Type B pancreatic cell (in vitro differentiated cells): ENCODE measurements at regions not wholly inside any gene's neighbourhood (a gene's known extent, or its start where the extent isn't known, plus 50 kb on each side); places are given as distances from the start of the nearest gene placed in this dataset.
A peak's percentile ranks its signal among the peaks of the same experiment; 100 is the strongest.

Experiments used
- DNase-seq: peaks from one replicate; pipeline ENCODE4 v3.0.0; 2021; ENCODE audit warnings: mixed read lengths; ENCODE audit not compliant: unreplicated experiment; ENCODE audit errors: extremely low spot score
- H3K27ac Mint-ChIP-seq: 2 replicates; pipeline ENCODE4 v1.8.0; 2021; ENCODE audit warnings: mild to moderate bottlenecking, mixed read lengths
- H3K27me3 Mint-ChIP-seq: 2 replicates; pipeline ENCODE4 v1.8.0; 2021; ENCODE audit warnings: mixed read lengths
- H3K36me3 Mint-ChIP-seq: 2 replicates; pipeline ENCODE4 v1.8.0; 2021; ENCODE audit warnings: mixed read lengths
- H3K4me1 Mint-ChIP-seq: one replicate; pipeline ENCODE4 v1.8.0; 2021; ENCODE audit warnings: mixed read lengths; ENCODE audit not compliant: unreplicated experiment
- H3K4me3 Mint-ChIP-seq: 2 replicates; pipeline ENCODE4 v1.8.0; 2021; ENCODE audit warnings: mild to moderate bottlenecking, mixed read lengths
- H3K9me3 Mint-ChIP-seq: 2 replicates; pipeline ENCODE4 v1.8.0; 2021; ENCODE audit warnings: mixed read lengths
- CTCF ChIP-seq: fragments of 200-600 bp; sonication (generic); conservative IDR thresholded peaks from 2 replicates; pipeline ENCODE4 v1.5.0; 2021; ENCODE audit warnings: antibody characterized with exemption, mild to moderate bottlenecking

- Mint-ChIP-seq H3K4me3 (no peak overlapping the region), H3K27me3 (peaks cover 32% of the 10 kb centered on the region), H3K27ac (no peak overlapping the region), H3K36me3 (no peaks in the 10 kb centered on the region), H3K9me3 (no peaks in the 10 kb centered on the region), H3K4me1 (no peaks in the 10 kb centered on the region)
- no peak for TF ChIP-seq CTCF
- DNase-seq: no peak
Observed at GRCh38 chr16:9279291-9280068, 188.0 kb downstream of the HAPSTR1 start.

- Mint-ChIP-seq H3K4me1 (no peaks in the 10 kb centered on the region), H3K27ac (no peak overlapping the region), H3K36me3 (no peaks in the 10 kb centered on the region), H3K4me3 (no peak overlapping the region), H3K27me3 (peaks cover 32% of the 10 kb centered on the region), H3K9me3 (no peaks in the 10 kb centered on the region)
- DNase-seq: no peak
- TF ChIP-seq CTCF: no peak
Observed at GRCh38 chr16:9280069-9280466, 188.6 kb downstream of the HAPSTR1 start.

GRCh38 chr16:9286930-9287329 is 195.5 kb downstream of the HAPSTR1 start:
- DNase-seq: no peak
- Mint-ChIP-seq H3K9me3 (no peaks in the 10 kb centered on the region), H3K4me3 (no peak overlapping the region), H3K4me1 (no peaks in the 10 kb centered on the region), H3K27ac (no peak overlapping the region), H3K27me3 (peaks cover 8% of the 10 kb centered on the region), H3K36me3 (no peaks in the 10 kb centered on the region)
- no peak for TF ChIP-seq CTCF

GRCh38 chr16:9296271-9296590 is 204.8 kb downstream of the HAPSTR1 start:
- DNase-seq: no peak
- no peak overlapping the region for H3K4me3 Mint-ChIP-seq
- H3K36me3 Mint-ChIP-seq: no peaks in the 10 kb centered on the region
- no peak overlapping the region for H3K27ac Mint-ChIP-seq
- H3K9me3 Mint-ChIP-seq: no peaks in the 10 kb centered on the region
- no peaks in the 10 kb centered on the region for H3K27me3 Mint-ChIP-seq
- TF ChIP-seq CTCF: no peak
- H3K4me1 Mint-ChIP-seq: peaks cover 7% of the 10 kb centered on the region

- no peaks in the 10 kb centered on the region for H3K9me3 Mint-ChIP-seq
- H3K4me3 Mint-ChIP-seq: no peak overlapping the region
- peak; percentile 81 for TF ChIP-seq CTCF
- H3K4me1 Mint-ChIP-seq: peaks cover 7% of the 10 kb centered on the region
- DNase-seq: no peak
- no peak overlapping the region for H3K27ac Mint-ChIP-seq
- H3K27me3 Mint-ChIP-seq: peaks cover 3% of the 10 kb centered on the region
- H3K36me3 Mint-ChIP-seq: no peaks in the 10 kb centered on the region
Observed at GRCh38 chr16:9297437-9298113, 206.1 kb downstream of the HAPSTR1 start.
